CD4-positive, alpha-beta T cell treated with Interleukin-10 for 1 hour (primary cell): ENCODE measurements at regions not wholly inside any gene's neighbourhood (a gene's known extent, or its start where the extent isn't known, plus 50 kb on each side); places are given as distances from the start of the nearest gene placed in this dataset.

ENCODE experiments used
- DNase-seq: peaks from one replicate; pipeline ENCODE4 v3.0.0-alpha.2; 2020

DNA sequence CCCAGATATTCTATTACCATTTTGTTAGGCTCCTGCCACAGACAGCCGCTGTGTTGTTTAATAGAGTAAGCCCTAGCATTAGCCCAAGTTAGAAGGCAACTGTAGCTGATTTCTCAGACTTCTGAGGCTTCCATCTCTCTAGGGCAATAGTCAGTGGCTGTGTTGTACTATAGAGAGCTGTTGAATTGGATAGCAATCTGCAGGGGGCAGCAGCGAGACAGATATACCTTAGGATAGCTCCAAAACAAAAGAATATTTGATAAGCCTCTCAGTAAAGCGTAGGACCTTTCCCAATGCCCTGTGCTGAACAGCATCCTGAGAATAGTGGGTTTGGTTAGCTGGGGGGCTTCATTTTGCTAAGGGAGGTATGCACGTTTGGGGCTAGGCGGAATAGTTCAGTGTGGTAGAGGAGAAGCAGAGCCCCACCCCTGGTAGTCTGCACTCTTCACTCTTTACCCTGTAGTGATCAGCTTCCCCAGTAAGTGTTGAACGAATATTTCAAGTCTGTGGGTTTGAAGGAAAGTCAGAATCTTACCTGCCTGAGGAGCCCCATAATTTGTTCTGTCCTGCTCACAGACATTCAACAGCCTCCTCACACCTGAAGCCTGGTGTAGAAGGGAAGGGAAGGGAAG, 515.1 kb downstream of the INSC start:
- no peak for DNase-seq

GRCh38 chr11:15630896-15631295, 516.2 kb downstream of the INSC start:
- DNase-seq = no peak

DNA sequence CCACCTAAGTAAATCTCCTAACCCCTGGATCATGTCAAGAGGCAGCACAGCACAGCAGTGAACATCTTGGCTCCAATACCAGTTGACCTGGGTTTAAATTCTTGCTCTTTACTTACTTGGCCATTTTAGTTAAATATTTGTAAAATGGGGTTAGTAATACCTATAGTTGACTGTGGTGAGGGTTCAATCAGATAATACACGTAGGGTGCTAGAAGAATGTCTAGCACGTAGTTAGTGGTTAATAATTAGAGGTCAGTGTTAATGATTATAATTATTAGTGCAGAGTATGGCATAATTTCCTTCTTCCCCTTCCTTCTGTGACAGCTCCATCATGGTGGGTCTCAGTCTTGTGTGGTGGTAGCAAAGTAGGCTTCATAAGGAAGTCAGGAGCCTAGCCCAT, 520.8 kb downstream of the INSC start:
- DNase-seq = no peak

DNA sequence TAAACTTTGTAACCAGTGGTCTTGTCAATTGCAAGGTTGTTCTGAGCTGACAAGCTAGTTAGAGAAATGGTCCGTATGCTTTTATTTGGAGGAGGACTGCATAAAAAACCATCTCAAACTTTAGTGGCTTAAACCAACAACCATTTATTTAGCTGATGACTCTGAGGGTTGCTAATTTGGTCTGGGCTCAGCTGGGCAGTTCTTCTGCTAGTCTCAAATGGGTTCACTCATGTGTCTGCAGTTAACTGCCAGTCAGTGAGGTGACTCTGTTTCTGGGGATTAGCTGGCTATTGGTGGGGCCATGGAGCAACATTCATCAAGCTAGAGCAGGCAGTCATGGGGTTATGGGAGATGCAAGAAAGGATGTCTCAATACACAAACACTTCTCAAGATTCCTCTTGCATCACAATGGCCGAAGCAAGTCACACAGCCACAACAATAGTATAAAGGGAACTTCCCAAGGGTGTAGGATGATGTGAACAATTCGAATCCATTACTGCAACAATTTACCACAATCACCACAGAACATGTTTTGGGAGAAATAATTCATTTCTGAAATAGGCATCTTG, 521.9 kb downstream of the INSC start:
- no peak for DNase-seq

DNA sequence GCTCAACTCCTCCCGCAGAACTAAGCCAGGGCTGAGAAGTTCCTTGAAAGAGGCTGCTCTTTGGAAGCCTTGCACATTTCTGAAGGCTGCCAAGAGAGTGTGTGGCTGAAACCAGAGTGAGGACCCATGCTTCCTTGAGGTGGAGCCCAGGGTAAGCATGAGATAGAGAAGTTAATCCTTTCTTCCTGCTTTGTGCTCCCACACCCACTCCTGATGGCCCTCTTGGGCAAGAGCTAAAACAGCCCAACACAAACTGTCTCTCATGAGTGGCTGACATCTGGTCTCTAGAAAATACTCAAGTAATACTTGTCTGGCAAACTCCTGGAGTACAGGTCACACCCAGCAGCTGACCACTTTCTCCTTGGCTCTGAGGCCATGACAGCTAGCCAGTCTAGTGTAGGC, 523.7 kb downstream of the INSC start:
- no peak for DNase-seq

DNA sequence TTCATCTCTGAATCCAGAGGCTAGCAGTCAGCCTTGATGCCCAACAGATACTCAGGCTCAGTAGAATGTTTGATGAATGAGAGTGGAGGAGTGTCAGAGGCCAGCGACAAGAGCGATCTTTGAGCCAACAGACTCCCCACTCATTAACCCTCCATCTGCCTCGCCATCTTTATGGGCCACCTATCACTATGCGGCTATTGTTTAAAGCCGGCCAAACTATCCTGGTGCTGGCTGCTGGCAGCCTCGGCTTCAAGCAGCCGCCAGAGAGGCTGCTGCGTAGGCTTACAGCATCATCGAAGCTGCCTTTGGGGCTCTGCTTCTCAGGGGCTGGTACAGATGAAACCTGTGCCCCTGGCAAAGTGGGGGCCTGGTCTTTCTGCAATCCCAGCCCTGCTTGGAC, 525.6 kb downstream of the INSC start:
- DNase-seq = no peak

DNA sequence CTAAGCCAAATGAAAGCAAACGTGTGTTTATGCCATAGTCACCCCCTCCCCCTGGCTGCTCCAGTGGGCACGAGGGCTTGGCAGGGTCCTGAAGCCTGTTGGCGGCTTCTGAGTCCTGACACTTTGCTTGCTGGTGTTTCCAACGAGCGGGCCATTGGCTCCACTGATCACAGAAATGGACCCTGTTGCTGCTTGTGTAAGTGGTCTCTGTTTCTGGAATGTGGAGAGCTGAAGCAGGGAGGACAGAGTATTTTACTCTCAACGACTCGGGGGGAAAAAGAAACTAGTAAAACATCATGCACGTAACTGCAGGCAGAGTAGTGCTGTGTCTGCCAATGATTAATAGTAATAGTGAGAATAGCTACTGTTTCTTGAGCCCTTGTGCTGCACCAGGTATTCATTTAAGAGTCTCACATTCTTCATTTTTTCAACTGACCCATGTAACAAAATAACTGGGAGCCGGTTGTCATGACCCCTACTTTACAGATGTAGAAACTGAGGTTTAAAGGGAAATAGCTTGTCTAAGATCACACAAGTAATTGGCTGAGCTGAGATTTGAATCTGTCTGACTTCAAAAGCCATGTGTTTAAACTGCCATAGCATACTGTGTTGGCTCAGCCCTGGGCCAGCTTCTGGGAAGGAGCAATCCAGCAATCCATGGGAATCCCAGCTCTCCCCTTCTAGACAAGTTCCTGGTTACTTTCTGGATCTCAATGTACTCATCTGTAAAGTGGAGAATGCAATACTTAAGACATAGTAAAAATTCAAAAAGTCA, 526.7 kb downstream of the INSC start:
- DNase-seq = no peak

DNA sequence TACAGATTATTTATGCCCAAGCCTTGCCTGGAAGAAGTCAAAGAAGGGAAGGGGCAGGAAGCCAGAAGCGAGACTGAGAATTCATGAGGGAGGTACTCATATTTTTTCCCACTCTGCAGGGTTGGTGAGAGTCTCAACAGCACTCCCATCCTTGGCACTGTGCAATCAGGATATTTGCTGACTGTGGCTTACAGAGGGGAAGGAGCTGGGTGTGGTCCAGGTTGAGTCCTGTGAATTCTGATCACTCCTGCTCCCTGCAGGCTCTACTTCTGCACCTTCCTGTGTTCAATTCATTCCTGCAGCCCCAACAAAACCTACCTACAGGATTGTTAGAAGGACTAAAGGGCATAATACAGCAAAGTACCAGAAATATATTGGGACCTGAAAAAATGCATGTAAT, 530.5 kb downstream of the INSC start:
- no peak for DNase-seq

GRCh38 chr11:15649371-15650104, 534.8 kb downstream of the INSC start:
- no peak for DNase-seq

GRCh38 chr11:15650105-15650938, 535.6 kb downstream of the INSC start:
- DNase-seq = peak; percentile 68

GRCh38 chr11:15651033-15651432, 536.3 kb downstream of the INSC start:
- no peak for DNase-seq

GRCh38 chr11:15651816-15652215, 537.1 kb downstream of the INSC start:
- no peak for DNase-seq

DNA sequence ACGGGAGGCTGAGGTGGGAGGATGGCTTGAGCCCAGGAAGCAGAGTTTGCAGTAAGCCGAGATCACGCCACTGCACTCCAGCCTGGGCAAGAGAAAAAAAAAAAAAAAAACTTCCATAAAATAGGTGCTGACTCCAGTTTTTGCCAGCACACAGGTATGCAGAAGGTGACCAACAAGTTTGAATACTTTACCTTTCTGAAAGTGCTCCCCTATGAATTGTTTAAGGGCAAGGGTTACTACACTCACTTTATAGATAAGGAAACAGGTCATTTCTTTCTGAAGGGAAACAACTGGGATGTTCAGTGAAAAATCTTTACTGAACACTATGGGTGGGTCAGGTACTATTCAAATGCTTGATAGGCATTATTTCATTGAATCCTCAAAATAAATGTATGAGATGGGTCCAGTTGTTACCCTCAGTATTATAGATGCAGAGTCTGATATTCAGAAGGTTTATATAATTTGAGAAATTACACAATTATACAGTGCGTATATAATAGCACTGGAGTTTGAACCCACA, 538.5 kb downstream of the INSC start:
- no peak for DNase-seq

DNA sequence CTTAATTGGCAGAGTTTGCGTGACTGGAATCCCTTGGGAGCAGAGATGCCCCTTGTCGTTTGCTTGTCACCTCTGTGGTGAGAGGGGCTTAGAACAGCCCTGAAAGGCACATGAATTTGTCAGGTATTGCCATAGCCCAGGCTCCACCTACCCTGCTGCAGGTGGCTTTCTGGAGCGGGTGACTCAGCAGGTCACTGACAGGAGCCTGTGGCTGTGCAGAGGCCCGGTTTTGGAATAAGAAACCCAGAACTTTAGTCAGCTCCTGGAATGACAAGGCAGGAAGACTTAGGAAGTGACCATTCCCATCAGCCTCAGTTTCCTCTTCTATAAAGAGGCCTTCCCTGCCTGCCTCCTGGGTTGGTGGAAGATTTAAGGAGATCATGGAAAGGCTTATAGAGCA, 539.7 kb downstream of the INSC start:
- DNase-seq = no peak

DNA sequence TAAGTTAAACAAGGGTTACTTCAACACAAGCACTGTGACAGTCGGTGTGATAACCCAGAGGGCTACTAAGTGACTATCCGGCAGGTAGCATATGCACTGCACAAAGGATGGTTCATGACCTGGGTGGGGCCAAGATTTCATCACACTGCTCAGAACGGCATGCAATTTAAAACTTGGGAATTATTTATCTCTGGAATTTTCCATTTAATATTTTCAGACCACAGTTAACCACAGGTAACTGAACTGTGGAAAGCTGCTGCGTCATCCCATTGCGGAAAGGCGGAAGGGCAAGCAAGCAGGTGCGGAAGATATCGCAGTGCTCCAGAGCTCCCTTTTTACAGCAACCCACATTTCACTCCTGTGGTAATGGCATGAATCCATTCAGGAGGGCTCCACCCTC, 540.8 kb downstream of the INSC start:
- DNase-seq = no peak

- no peak for DNase-seq
These were observed 542.5 kb downstream of the INSC start for GRCh38 chr11:15657264-15657663.

GRCh38 chr11:15660496-15660895, 545.8 kb downstream of the INSC start:
- no peak for DNase-seq

DNA sequence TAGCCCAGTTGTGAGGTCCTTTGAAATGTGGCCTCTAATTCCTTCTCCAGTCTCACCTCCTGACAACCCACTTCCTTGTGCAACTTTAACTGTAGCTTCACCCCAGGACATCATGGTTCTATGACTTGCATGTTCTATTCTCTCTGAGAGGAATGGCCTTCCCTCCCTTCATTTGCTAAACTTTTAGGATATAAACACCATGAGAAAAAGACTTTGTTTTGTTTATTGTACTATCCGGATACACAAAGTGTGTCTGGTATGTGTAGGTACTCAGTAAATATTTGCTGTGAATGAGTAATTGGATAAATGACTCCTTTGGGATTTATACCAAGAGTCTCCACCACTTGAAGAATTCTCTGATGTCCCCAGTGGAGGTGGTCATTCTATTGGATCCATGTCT, 547.6 kb downstream of the INSC start:
- no peak for DNase-seq

GRCh38 chr11:15663777-15664218, 549.1 kb downstream of the INSC start:
- no peak for DNase-seq

GRCh38 chr11:15665368-15665871, 550.7 kb downstream of the INSC start:
- no peak for DNase-seq

GRCh38 chr11:15667127-15667725, 552.5 kb downstream of the INSC start:
- no peak for DNase-seq

- no peak for DNase-seq
These were observed 554.0 kb downstream of the INSC start for GRCh38 chr11:15668718-15669117.
